GM23338 (cell line): ENCODE measurements at regions not wholly inside any gene's neighbourhood (a gene's known extent, or its start where the extent isn't known, plus 50 kb on each side); places are given as distances from the start of the nearest gene placed in this dataset.

Experiments used
- ATAC-seq: fragments of 200-7000 bp; cut with Tn5 transposase; 3 replicates; pipeline ENCODE4 v1.9.1; 2020
- DNase-seq: peaks from one replicate; pipeline ENCODE4 v3.0.0-alpha.2; 2015; ENCODE audit warnings: low spot score
- H2AFZ ChIP-seq: fragments of 200-600 bp; sonication (generic); 2 replicates; pipeline ENCODE4 v1.8.0; 2016; ENCODE audit warnings: antibody characterized with exemption, mild to moderate bottlenecking, moderate library complexity
- H3F3A ChIP-seq: fragments of 200-600 bp; sonication (generic); replicated peaks from 2 replicates; pipeline ENCODE4 v1.8.0; 2017; ENCODE audit warnings: antibody characterized with exemption, mixed run types, low read depth
- H3K27ac ChIP-seq: fragments of 200-600 bp; sonication (generic); 2 replicates; pipeline ENCODE4 v1.6.1; 2016; ENCODE audit warnings: low read depth
- H3K27me3 ChIP-seq: fragments of 200-600 bp; sonication (generic); 2 replicates; pipeline ENCODE4 v1.8.0; 2016; ENCODE audit warnings: mild to moderate bottlenecking, mixed run types, moderate library complexity; ENCODE audit not compliant: insufficient read depth
- H3K36me3 ChIP-seq: fragments of 200-600 bp; sonication (generic); 2 replicates; pipeline ENCODE4 v1.8.0; 2016; ENCODE audit warnings: mild to moderate bottlenecking; ENCODE audit not compliant: insufficient read depth
- H3K4me1 ChIP-seq: fragments of 200-600 bp; sonication (generic); 2 replicates; pipeline ENCODE4 v1.8.0; 2016; ENCODE audit warnings: mild to moderate bottlenecking, moderate library complexity; ENCODE audit not compliant: insufficient read depth
- H3K4me2 ChIP-seq: fragments of 200-600 bp; sonication (generic); 2 replicates; pipeline ENCODE4 v1.7.1; 2017; ENCODE audit warnings: mixed run types
- H3K4me3 ChIP-seq: fragments of 200-600 bp; sonication (generic); 2 replicates; pipeline ENCODE4 v1.6.1; 2016; ENCODE audit warnings: mixed run types
- H3K79me2 ChIP-seq: fragments of 200-600 bp; sonication (generic); replicated peaks from 2 replicates; pipeline ENCODE4 v1.8.0; 2017; ENCODE audit warnings: mild to moderate bottlenecking; ENCODE audit not compliant: insufficient read depth
- H3K9me2 ChIP-seq: fragments of 200-600 bp; sonication (generic); 2 replicates; pipeline ENCODE4 v1.8.0; 2017; ENCODE audit not compliant: insufficient read depth
- H4K20me1 ChIP-seq: fragments of 200-600 bp; sonication (generic); replicated peaks from 2 replicates; pipeline ENCODE4 v1.8.0; 2017; ENCODE audit warnings: mild to moderate bottlenecking; ENCODE audit not compliant: insufficient read depth
- H3K27ac Mint-ChIP-seq: 2 replicates; pipeline ENCODE4 v1.8.0; 2020; ENCODE audit warnings: inconsistent platforms, mild to moderate bottlenecking, moderate library complexity, mixed read lengths
- H3K27me3 Mint-ChIP-seq: 3 replicates; pipeline ENCODE4 v1.8.0; 2022; ENCODE audit warnings: low read depth, mild to moderate bottlenecking, moderate library complexity, mixed read lengths, inconsistent platforms; ENCODE audit not compliant: insufficient read depth, poor library complexity
- H3K36me3 Mint-ChIP-seq: 3 replicates; pipeline ENCODE4 v1.8.0; 2021; ENCODE audit warnings: low read depth, mild to moderate bottlenecking, inconsistent platforms, moderate library complexity, mixed read lengths
- H3K4me1 Mint-ChIP-seq: 3 replicates; pipeline ENCODE4 v1.8.0; 2020; ENCODE audit warnings: mild to moderate bottlenecking, inconsistent platforms, mixed read lengths
- H3K4me3 Mint-ChIP-seq: 3 replicates; pipeline ENCODE4 v1.8.0; 2021; ENCODE audit warnings: moderate library complexity, mild to moderate bottlenecking, inconsistent platforms, mixed read lengths
- H3K9me3 Mint-ChIP-seq: 3 replicates; pipeline ENCODE4 v1.8.0; 2020; ENCODE audit warnings: moderate library complexity, mild to moderate bottlenecking, inconsistent platforms, mixed read lengths
- CREB1 ChIP-seq: fragments of 250-450 bp; sonication (Bioruptor Pico); IDR thresholded peaks from 2 replicates; pipeline ENCODE4 v1.5.0; 2020; ENCODE audit warnings: low read depth, mild to moderate bottlenecking, moderate library complexity
- CTCF ChIP-seq, 2 experiments: fragments of 200-600 bp in 1 of 2; sonication (generic) in 1 of 2; conservative IDR thresholded peaks; 2 replicates each; pipeline versions ENCODE4 v1.5.1 to v1.6.1; 2016 to 2017; ENCODE audit warnings: antibody characterized with exemption in 2 of 2, low read depth in 2 of 2, mild to moderate bottlenecking in 2 of 2, moderate library complexity in 1 of 2
- ETS1 ChIP-seq: IDR thresholded peaks from 2 replicates; pipeline ENCODE4 v1.6.1; 2016; ENCODE audit warnings: antibody characterized with exemption
- EZH2 ChIP-seq: fragments of 200-600 bp; sonication (generic); IDR thresholded peaks from one replicate; pipeline ENCODE4 v1.8.0; 2017; ENCODE audit warnings: antibody characterized with exemption, mild to moderate bottlenecking, low read depth; ENCODE audit not compliant: unreplicated experiment
- EZH2phosphoT487 ChIP-seq: fragments of 200-600 bp; sonication (generic); IDR thresholded peaks from one replicate; pipeline ENCODE4 v1.8.1; 2018; ENCODE audit warnings: antibody characterized with exemption; ENCODE audit not compliant: unreplicated experiment
- JUNB ChIP-seq: IDR thresholded peaks from one replicate; pipeline ENCODE4 v1.6.1; 2016; ENCODE audit warnings: antibody characterized with exemption; ENCODE audit not compliant: unreplicated experiment
- NANOG ChIP-seq: IDR thresholded peaks from 2 replicates; pipeline ENCODE4 v1.6.1; 2016; ENCODE audit warnings: antibody characterized with exemption, borderline replicate concordance
- POLR2AphosphoS5 ChIP-seq: IDR thresholded peaks from 2 replicates; pipeline ENCODE4 v1.6.1; 2016; ENCODE audit warnings: antibody characterized with exemption, low read depth
- REST ChIP-seq: IDR thresholded peaks from one replicate; pipeline ENCODE4 v1.6.1; 2018; ENCODE audit warnings: antibody characterized with exemption; ENCODE audit not compliant: unreplicated experiment
- STAT1 ChIP-seq: IDR thresholded peaks from one replicate; pipeline ENCODE4 v1.6.1; 2016; ENCODE audit warnings: antibody characterized with exemption; ENCODE audit not compliant: unreplicated experiment
- ZNF114 ChIP-seq: fragments of 250-450 bp; sonication (Bioruptor Pico); IDR thresholded peaks from 2 replicates; pipeline ENCODE4 v1.5.0; 2020; ENCODE audit warnings: mild to moderate bottlenecking, moderate library complexity
- ZNF331 ChIP-seq: fragments of 250-450 bp; sonication (Bioruptor Pico); IDR thresholded peaks from 2 replicates; pipeline ENCODE4 v1.5.0; 2020; ENCODE audit warnings: low read depth, mild to moderate bottlenecking, moderate library complexity
- ZNF462 ChIP-seq: fragments of 250-450 bp; sonication (Bioruptor Pico); IDR thresholded peaks from 2 replicates; pipeline ENCODE4 v1.5.0; 2020; ENCODE audit warnings: mild to moderate bottlenecking, moderate library complexity

GRCh38 chr1:104706631-104707147 lies 957.0 kb downstream of the AMY1C start (continued):
- TF ChIP-seq ZNF462 (no peak), POLR2AphosphoS5 (no peak), ZNF114 (CRISPR knock-in tag) (no peak), REST (no peak)

GRCh38 chr1:104718752-104719151 lies 969.1 kb downstream of the AMY1C start:
- Histone ChIP-seq H3F3A (no peaks in the 10 kb centered on the region), H3K27me3 (no peaks in the 10 kb centered on the region), H3K4me2 (no peak overlapping the region), H2AFZ (no peak overlapping the region), H3K9me2 (no peaks in the 10 kb centered on the region), H3K4me1 (no peaks in the 10 kb centered on the region), H3K36me3 (no peaks in the 10 kb centered on the region), H3K27ac (no peak overlapping the region), H3K4me3 (no peak overlapping the region), H4K20me1 (no peaks in the 10 kb centered on the region), H3K79me2 (no peaks in the 10 kb centered on the region)
- Mint-ChIP-seq H3K4me3 (no peak overlapping the region), H3K36me3 (no peaks in the 10 kb centered on the region), H3K27ac (no peak overlapping the region; the same call in 1 of the 2 replicates), H3K4me1 (no peaks in the 10 kb centered on the region), H3K9me3 (no peaks in the 10 kb centered on the region), H3K27me3 (peaks cover 2% of the 10 kb centered on the region)
- ATAC-seq (no peak), DNase-seq (no peak)
- no peak for TF ChIP-seq CTCF (conservative IDR thresholded peaks at IDR 0.05; ENCODE audit: low read depth in 2 of 2)
- TF ChIP-seq ZNF114 (CRISPR knock-in tag): no peak
- no peak for TF ChIP-seq ZNF331 (CRISPR knock-in tag)
- no peak for TF ChIP-seq POLR2AphosphoS5
- TF ChIP-seq CREB1 (CRISPR knock-in tag): no peak
- TF ChIP-seq STAT1: no peak
- TF ChIP-seq JUNB: no peak
- TF ChIP-seq ETS1: no peak
- TF ChIP-seq NANOG: no peak
- no peak for TF ChIP-seq EZH2phosphoT487
- no peak for TF ChIP-seq EZH2
